ENCODE measurements at regions not wholly inside any gene's neighbourhood (a gene's known extent, or its start where the extent isn't known, plus 50 kb on each side); places are given as distances from the start of the nearest gene placed in this dataset.

- no peak for TF ChIP-seq CTCF (IDR thresholded peaks at IDR 0.05 in 4 of 5, conservative IDR thresholded peaks at IDR 0.05 in 1 of 5)
- no peak for TF ChIP-seq POLR2A (IDR thresholded peaks at IDR 0.05)
These were observed 270.3 kb upstream of the DAAM1 start for GRCh38 chr14:58918066-58918738.

Measured in gastrocnemius medialis (tissue), 4 donors.